Tibial nerve (tissue), 4 donors: ENCODE measurements at regions not wholly inside any gene's neighbourhood (a gene's known extent, or its start where the extent isn't known, plus 50 kb on each side); places are given as distances from the start of the nearest gene placed in this dataset.

Experiments
- DNase-seq, 2 donors: peaks; one replicate each; pipeline ENCODE4 v3.0.0-alpha.2; 2019; ENCODE audit warnings: low spot score in 2 of 2
- H3K27ac ChIP-seq, 4 donors: fragments of 200-600 bp; sonication (generic) in 3 of 4; one replicate each; pipeline ENCODE4 v1.5.1; 2017 to 2019; ENCODE audit warnings: mild to moderate bottlenecking in 1 of 4
- H3K27me3 ChIP-seq, 2 donors: fragments of 200-600 bp; sonication (generic) in 1 of 2; one replicate each; pipeline versions ENCODE4 v1.5.1 to v1.6.0; 2017 to 2019
- H3K36me3 ChIP-seq, 3 donors: fragments of 200-600 bp; sonication (generic); one replicate each; pipeline ENCODE4 v1.5.1; 2018 to 2019
- H3K4me1 ChIP-seq, 4 donors: fragments of 200-600 bp; sonication (generic) in 3 of 4; one replicate each; pipeline ENCODE4 v1.5.1; 2017 to 2019
- H3K4me3 ChIP-seq, 4 donors: fragments of 200-600 bp; sonication (generic) in 3 of 4; one replicate each; pipeline ENCODE4 v1.5.1; 2017 to 2019; ENCODE audit warnings: mild to moderate bottlenecking in 1 of 4, moderate library complexity in 1 of 4
- H3K9me3 ChIP-seq, 4 donors: fragments of 200-600 bp; sonication (generic) in 3 of 4; one replicate each; pipeline ENCODE4 v1.5.1; 2017 to 2019
- EP300 ChIP-seq, 2 donors: sonication (generic); formaldehyde crosslinking; IDR thresholded peaks; one replicate each; pipeline ENCODE4 v1.6.1; 2017; ENCODE audit warnings: antibody characterized with exemption in 2 of 2, mild to moderate bottlenecking in 1 of 2
- POLR2A ChIP-seq, 2 donors: fragments of 450-650 bp; IDR thresholded peaks; one replicate each; pipeline ENCODE4 v1.6.1; 2017; ENCODE audit warnings: antibody characterized with exemption in 2 of 2, mild to moderate bottlenecking in 2 of 2, moderate library complexity in 2 of 2
- WGBS, 2 donors: methylation state at CpG; one replicate each; pipeline ENCODE4 v1.1.5; 2018; 5-methylcytosine and 5-hydroxymethylcytosine counted together
- TF ChIP-seq, protein P1 (sequence below), 5 experiments: fragments of 200-600 bp in 3 of 5; fragments of 450-650 bp in 2 of 5; sonication (generic) in 3 of 5; IDR thresholded peaks; one replicate each; pipeline ENCODE4 v1.5.1; 2016 to 2019; ENCODE audit warnings: antibody characterized with exemption in 5 of 5, mild to moderate bottlenecking in 3 of 5, moderate library complexity in 2 of 5

DNA sequence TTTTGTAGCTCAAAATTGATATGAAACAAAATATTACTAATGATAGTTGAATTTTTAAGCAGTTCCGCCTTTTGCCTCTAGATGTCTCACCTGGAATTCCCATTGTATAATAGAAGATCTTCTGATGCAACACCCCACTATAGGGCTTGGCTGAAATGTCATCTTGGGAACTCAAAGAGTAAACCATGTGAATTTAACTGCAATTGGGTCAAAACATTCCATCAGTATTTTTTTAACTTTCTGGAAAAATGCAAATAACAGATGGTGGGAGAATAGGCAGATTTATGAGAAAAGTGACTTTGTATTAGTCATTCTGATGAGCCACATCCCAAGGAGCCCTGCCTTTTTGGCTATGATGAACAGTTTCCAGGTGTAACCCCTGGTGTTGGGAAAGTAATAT lies 489.9 kb downstream of the NYAP2 start:
- peak in 1 of 2 donors; percentile 68 for DNase-seq
- TF ChIP-seq, protein P1, sequence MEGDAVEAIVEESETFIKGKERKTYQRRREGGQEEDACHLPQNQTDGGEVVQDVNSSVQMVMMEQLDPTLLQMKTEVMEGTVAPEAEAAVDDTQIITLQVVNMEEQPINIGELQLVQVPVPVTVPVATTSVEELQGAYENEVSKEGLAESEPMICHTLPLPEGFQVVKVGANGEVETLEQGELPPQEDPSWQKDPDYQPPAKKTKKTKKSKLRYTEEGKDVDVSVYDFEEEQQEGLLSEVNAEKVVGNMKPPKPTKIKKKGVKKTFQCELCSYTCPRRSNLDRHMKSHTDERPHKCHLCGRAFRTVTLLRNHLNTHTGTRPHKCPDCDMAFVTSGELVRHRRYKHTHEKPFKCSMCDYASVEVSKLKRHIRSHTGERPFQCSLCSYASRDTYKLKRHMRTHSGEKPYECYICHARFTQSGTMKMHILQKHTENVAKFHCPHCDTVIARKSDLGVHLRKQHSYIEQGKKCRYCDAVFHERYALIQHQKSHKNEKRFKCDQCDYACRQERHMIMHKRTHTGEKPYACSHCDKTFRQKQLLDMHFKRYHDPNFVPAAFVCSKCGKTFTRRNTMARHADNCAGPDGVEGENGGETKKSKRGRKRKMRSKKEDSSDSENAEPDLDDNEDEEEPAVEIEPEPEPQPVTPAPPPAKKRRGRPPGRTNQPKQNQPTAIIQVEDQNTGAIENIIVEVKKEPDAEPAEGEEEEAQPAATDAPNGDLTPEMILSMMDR (IDR thresholded peaks at IDR 0.05) = peak; percentile 71 to 80 (median 77)
- TF ChIP-seq EP300 (IDR thresholded peaks at IDR 0.05) = no peak
- no peak for TF ChIP-seq POLR2A (IDR thresholded peaks at IDR 0.05)
- no peaks in the 10 kb centered on the region for H3K27me3 ChIP-seq
- no peak overlapping the region for H3K4me3 ChIP-seq
- H3K36me3 ChIP-seq = no peaks in the 10 kb centered on the region
- 6 to 12% methylated on average over 1 of the region's 1 CpG for WGBS, 2 donors
- H3K27ac ChIP-seq = no peak overlapping the region
- peaks cover 0 to 4% (median 0%) of the 10 kb centered on the region in 4 donors for H3K4me1 ChIP-seq
- no peaks in the 10 kb centered on the region for H3K9me3 ChIP-seq

DNA sequence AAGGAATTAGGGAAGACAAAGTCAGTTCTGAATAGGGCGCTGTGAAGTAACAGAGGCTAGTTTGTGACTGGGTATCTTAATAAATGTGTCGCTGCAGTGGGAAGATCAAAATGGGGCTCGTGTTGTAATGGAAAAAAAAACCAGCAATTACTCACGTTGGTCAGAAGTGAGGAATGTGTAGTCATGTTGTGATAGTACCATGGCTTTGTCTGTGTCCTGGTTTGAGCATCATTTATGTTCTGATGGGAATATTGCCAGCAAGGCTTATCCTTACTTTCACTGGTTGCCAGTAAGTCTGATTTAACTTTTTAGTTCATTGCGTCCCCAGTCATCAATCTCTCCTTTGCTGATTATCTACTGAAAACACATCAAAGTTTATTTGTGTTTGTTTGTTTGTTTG lies 467.6 kb downstream of the NYAP2 start:
- H3K36me3 ChIP-seq = no peaks in the 10 kb centered on the region
- peaks cover 0 to 4% (median 0%) of the 10 kb centered on the region in 4 donors for H3K4me1 ChIP-seq
- H3K27ac ChIP-seq = no peak overlapping the region
- H3K27me3 ChIP-seq = no peaks in the 10 kb centered on the region
- WGBS, 2 donors = 57 to 65% methylated on average over 5 of the region's 5 CpGs
- no peak for DNase-seq
- TF ChIP-seq, protein P1 (IDR thresholded peaks at IDR 0.05) = no peak
- TF ChIP-seq POLR2A (IDR thresholded peaks at IDR 0.05) (no peak), EP300 (IDR thresholded peaks at IDR 0.05) (no peak)
- no peaks in the 10 kb centered on the region for H3K9me3 ChIP-seq
- no peak overlapping the region for H3K4me3 ChIP-seq

DNA sequence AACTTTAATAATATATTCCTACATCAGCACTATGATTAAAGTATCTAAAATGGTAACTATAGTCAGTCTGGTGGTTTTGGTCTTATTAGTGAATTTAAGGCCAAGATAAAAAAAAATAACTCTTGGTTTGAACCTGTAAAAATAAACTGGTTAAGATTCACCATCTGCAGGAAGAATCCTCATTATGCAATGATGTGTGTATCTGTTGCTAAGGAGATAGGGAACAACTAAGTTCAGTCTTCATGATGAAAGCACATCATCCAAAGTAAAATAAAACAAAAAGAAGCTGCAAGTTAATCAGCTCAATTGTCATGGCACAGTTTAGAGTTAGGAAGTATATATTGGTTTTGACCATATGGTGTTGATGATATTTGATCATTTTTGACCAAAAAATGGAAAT lies 466.0 kb downstream of the NYAP2 start:
- DNase-seq = no peak
- Histone ChIP-seq H3K36me3 (no peaks in the 10 kb centered on the region), H3K4me3 (no peak overlapping the region), H3K4me1 (peaks cover 0 to 4% (median 0%) of the 10 kb centered on the region in 4 donors), H3K27me3 (no peaks in the 10 kb centered on the region), H3K9me3 (no peaks in the 10 kb centered on the region), H3K27ac (no peak overlapping the region)
- TF ChIP-seq EP300 (IDR thresholded peaks at IDR 0.05) = no peak

DNA sequence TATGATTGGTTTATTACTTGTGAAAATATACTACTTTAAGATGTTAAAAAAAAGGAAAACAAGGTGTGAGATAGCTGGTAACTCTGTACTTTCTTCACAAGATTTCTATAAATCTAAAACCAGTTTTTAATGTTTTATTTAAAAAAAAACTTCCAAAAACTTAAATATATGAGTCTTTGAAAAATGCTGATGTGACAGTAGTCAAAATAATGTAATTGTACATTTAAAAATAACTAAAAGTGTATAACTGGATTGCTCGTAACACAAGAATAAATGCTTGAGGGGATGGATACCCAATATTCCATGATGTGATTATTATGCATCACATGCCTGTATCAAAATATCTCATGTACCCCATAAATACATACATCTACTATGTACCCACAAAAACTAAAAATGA lies 464.9 kb downstream of the NYAP2 start:
- H3K4me3 ChIP-seq = no peak overlapping the region
- H3K9me3 ChIP-seq = no peaks in the 10 kb centered on the region
- no peak for DNase-seq
- H3K27ac ChIP-seq = no peak overlapping the region
- H3K36me3 ChIP-seq = no peaks in the 10 kb centered on the region
- peaks cover 0 to 4% (median 0%) of the 10 kb centered on the region in 4 donors for H3K4me1 ChIP-seq
- no peaks in the 10 kb centered on the region for H3K27me3 ChIP-seq
- 96 to 100% methylated on average over 1 of the region's 1 CpG for WGBS, 2 donors
- TF ChIP-seq EP300 (IDR thresholded peaks at IDR 0.05) (no peak), POLR2A (IDR thresholded peaks at IDR 0.05) (no peak)
- TF ChIP-seq, protein P1 (IDR thresholded peaks at IDR 0.05) = no peak

DNA sequence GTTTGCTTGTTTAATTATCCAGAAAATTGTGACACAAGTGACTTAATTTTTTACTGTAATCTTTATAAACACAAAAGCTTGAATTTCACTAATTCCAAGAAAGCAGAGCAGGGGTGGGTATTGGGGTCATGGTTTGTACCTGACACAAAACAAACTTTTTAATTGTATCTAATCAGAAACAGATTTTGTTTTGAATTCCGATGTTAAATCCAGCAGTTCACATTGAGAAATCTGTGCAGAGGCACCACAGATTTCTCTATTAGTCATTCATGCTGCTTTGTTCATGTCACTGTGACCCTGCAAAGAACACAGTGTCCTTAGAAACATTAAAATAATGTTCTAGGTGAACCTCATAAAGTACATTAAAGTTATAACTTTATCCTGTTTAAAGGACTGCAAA lies 443.4 kb downstream of the NYAP2 start:
- no peaks in the 10 kb centered on the region for H3K36me3 ChIP-seq
- peaks cover 0 to 24% (median 0%) of the 10 kb centered on the region in 4 donors for H3K4me1 ChIP-seq
- 37 to 38% methylated on average over 1 of the region's 1 CpG for WGBS, 2 donors
- no peaks in the 10 kb centered on the region for H3K27me3 ChIP-seq
- H3K4me3 ChIP-seq = no peak overlapping the region
- TF ChIP-seq, protein P1 (IDR thresholded peaks at IDR 0.05) = no peak
- peak in 1 of 2 donors; percentile 52 for TF ChIP-seq EP300 (IDR thresholded peaks at IDR 0.05)
- no peak overlapping the region for H3K27ac ChIP-seq
- no peak for DNase-seq
- H3K9me3 ChIP-seq = no peaks in the 10 kb centered on the region

DNA sequence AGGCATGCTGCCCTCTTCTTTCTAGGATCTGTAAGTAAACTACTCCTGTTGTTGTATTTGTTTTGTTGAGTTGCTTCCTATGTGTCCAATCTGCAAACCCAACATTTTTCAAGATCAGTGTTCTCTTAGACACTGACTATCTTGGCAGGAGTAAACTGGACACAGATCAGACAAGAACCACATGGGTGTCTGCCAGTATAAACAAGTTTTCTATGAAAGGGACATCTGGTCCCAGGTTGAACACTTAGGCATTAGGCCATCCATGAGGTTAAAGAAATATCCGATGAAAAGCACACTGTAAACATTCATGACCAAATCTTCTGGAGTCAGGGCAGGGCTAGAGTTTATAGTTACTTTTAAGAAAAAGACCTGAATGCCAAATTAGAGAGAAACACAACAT lies 441.8 kb downstream of the NYAP2 start:
- peak in 1 of 2 donors; percentile 19 for DNase-seq
- TF ChIP-seq POLR2A (IDR thresholded peaks at IDR 0.05) (no peak), EP300 (IDR thresholded peaks at IDR 0.05) (peak in 1 of 2 donors; percentile 47)
- Histone ChIP-seq H3K9me3 (no peaks in the 10 kb centered on the region), H3K4me1 (peaks cover 0 to 24% (median 0%) of the 10 kb centered on the region in 4 donors), H3K4me3 (no peak overlapping the region), H3K36me3 (no peaks in the 10 kb centered on the region), H3K27me3 (no peaks in the 10 kb centered on the region), H3K27ac (no peak overlapping the region)
- WGBS, 2 donors = 52 to 58% methylated on average over 1 of the region's 1 CpG
